ENCODE measurements at regions not wholly inside any gene's neighbourhood (a gene's known extent, or its start where the extent isn't known, plus 50 kb on each side); places are given as distances from the start of the nearest gene placed in this dataset.

DNA sequence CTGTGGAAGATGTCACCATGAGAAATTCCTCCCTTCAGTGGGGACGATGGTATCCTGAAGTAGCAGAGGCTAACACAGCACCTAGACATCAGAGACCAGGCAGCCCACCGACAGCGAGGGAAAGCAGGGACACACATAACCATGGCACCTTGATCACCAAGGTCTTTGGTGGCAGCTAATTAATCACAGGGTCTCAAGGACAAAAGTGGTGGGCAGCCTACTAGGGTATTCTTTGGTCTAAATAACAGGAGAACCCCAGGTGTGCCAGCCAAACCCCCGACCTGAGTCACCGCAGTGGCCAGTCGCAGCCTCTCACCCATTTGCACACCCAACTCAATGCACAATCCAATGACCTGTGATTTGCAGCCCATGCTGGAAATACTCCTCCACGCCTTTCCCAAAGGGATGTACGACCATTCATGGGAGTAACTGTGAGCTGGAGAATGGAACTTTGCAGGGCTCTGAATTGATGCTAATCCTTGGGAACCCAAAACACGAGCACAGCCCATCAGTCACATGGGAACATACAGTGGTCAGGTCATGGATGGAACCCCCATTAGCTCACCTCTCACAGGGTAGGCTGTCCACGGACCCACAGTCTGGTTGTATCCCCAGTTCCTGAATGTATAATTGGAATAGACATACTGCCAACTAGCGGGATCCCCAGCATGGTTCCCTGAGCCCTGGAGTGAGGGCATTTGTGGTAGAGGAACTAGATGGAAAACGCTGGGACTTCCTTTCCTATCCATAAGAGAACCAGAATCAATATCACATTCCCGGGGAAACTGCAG, 58.7 kb upstream of the C14orf180 start:
- no peaks in the 10 kb centered on the region for H3K4me1 ChIP-seq
- H3K27me3 ChIP-seq, result no peaks in the 10 kb centered on the region
- no peak overlapping the region for H3K27ac ChIP-seq
- H3K4me3 ChIP-seq, result no peak overlapping the region
- DNase-seq, result no peak
- no peaks in the 10 kb centered on the region for H3K9me3 ChIP-seq (replicated peaks)
- H3K36me3 ChIP-seq, result no peaks in the 10 kb centered on the region

DNA sequence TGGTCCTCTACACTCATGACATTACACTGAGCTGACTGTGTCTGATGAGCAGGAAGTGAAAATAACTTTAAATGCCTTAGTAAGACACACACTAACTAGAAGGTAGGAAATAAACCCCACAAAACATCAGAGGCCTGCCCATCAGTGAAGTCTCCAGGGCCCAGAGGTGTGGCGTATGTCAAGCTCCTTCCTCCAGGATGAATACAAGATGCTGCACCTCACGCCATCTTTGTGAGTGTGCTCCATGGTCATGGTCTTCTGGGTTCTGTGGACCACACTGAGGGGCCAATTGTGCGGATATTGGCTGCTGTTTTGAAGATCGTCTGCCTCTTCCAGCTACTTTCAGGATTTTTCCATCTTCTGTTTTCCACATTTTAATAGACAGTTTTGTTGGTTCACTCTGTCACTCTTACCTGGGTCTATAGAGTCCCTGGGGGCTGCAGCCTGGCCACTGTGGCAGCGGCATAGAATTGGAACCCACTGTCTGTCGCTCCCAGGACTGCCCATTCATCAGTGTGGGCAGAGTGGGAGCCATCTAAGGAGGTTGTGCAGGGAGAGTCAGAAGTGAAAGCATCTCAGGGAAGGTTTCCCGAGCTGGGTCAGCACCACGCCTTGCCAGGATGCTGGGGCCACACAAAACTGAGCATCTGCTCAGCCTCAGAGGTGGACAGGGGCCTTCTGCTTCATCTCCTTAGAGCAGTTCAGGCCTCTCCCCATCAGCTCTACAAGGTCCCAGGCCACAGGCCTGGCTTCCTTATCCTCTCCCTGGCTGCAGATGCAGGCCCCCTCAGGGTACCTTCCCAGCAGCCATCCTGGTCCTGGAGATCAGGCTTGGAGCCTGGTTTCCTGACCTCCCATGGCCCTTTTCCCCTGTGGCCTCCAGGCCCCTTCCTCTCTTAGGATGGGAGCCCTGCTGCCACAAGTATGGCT, 57.5 kb upstream of the C14orf180 start:
- DNase-seq, result no peak
- H3K4me1 ChIP-seq, result no peaks in the 10 kb centered on the region
- no peaks in the 10 kb centered on the region for H3K27me3 ChIP-seq
- no peak overlapping the region for H3K27ac ChIP-seq
- no peaks in the 10 kb centered on the region for H3K36me3 ChIP-seq
- no peak overlapping the region for H3K4me3 ChIP-seq
- H3K9me3 ChIP-seq (replicated peaks), result no peaks in the 10 kb centered on the region

DNA sequence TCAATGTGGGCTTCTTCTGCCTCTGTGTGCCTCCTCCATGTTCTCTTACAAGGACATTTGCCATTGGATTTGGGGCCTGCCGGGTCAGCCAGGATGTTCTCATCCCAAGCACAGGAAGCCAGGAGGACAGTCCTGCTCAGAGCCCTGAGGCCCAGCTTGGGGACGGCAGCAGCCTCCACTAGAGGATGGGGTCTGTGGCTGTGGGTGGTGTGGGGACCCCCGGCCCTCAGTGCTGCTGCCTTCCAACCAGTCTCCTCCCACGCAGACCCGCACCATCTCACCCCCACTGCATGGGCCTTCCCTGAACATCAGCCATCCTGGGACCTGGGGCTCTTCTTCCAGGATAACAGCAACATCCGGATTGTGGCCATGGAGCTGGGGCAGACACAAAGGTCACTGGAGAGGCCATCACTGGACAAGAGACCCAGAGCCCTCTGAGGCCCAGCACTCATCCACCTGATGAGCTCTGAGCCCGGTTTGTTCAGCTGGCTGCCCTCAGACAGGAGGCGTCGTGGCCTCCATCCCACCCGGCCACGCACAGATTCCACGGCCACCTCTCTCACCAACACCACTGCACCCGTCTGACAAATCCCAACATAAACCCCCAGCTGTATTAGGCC, 56.5 kb upstream of the C14orf180 start:
- H3K36me3 ChIP-seq, result no peaks in the 10 kb centered on the region
- H3K4me3 ChIP-seq, result no peak overlapping the region
- no peaks in the 10 kb centered on the region; the same call in 1 of the 2 replicates for H3K9me3 ChIP-seq (replicated peaks)
- no peak for DNase-seq
- H3K27ac ChIP-seq, result no peak overlapping the region
- H3K27me3 ChIP-seq, result no peaks in the 10 kb centered on the region
- no peaks in the 10 kb centered on the region for H3K4me1 ChIP-seq

DNA sequence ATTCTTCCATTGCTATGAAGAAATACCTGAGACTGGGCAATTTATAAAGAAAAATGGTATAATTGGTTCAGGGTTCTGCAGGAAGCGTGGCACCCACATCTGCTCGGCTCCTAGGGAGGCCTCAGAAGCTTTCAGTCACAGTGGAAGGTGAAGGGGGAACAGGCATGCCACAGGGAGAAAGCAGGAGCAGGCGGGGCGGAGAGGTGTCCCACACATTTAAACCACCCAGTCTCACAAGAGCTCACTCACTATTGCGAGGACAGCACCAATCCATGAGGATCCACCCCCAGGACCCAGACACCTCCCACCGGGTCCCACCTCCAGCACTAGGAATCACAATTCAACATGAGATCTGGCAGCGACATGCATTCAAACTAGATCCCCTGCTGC, 56.0 kb upstream of the C14orf180 start:
- Histone ChIP-seq H3K4me3 (no peak overlapping the region), H3K36me3 (no peaks in the 10 kb centered on the region), H3K9me3 (replicated peaks) (no peaks in the 10 kb centered on the region; the same call in 1 of the 2 replicates), H3K27me3 (no peaks in the 10 kb centered on the region), H3K27ac (no peak overlapping the region), H3K4me1 (no peaks in the 10 kb centered on the region)
- DNase-seq, result no peak

DNA sequence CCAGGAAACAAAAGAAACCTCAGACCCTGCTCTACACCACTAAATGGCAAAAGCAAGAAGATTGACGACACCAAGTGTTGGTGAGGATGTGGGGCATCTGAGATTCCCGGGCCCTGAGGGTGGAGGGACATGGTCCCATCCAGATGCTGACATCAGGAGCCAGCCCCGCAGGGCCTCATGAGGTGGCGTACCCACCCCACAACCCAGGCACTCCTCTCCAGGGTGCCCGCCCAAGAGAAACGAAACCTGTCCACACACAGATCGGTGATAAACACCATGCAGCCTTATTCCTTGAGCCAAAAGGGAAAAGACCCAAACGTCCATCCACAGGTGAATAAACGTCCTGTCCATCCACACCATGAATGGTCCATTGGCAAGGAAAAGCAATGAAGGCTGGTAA, 54.8 kb upstream of the C14orf180 start:
- no peak overlapping the region for H3K4me3 ChIP-seq
- no peaks in the 10 kb centered on the region for H3K27me3 ChIP-seq
- H3K9me3 ChIP-seq (replicated peaks), result no peaks in the 10 kb centered on the region; the same call in 1 of the 2 replicates
- no peak overlapping the region for H3K27ac ChIP-seq
- H3K4me1 ChIP-seq, result no peaks in the 10 kb centered on the region
- H3K36me3 ChIP-seq, result no peaks in the 10 kb centered on the region
- peak in 1 of 2 experiments; percentile 23 for DNase-seq

DNA sequence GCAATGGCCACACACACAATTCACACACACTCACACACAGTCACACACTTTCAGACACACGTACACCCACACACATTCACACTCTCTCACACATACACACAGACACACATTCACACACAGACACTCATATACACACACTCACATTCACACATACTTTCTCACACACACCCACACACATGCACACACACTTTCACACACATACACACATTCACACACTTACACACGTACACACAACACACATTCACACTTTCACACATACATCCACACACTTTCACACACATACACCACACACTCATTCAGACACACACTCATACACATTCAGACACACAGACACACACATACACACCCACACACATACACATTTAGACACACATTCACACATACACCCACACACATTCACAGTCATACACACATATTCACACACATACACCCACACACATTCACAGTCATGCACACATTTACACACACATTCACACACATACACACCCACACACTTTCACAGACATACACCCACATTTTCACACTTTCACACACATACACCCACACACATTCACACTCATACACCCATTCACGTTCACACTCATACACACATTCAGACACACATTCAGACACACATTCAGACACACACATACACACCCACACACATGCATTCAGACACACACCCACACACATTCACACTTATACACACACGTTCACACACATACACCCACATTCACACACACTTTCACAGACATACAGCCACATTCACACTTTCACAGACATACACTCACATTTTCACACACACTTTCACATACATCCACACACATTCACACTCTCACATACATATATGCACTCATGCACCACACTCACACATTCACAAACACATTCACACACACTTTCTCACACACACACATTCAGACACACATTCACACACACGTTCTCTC, 52.6 kb upstream of the C14orf180 start:
- DNase-seq, result no peak
- Histone ChIP-seq H3K27ac (no peak overlapping the region), H3K36me3 (no peaks in the 10 kb centered on the region), H3K4me1 (no peaks in the 10 kb centered on the region), H3K27me3 (no peaks in the 10 kb centered on the region), H3K4me3 (no peak overlapping the region), H3K9me3 (replicated peaks) (no peaks in the 10 kb centered on the region; the same call in 1 of the 2 replicates)

DNA sequence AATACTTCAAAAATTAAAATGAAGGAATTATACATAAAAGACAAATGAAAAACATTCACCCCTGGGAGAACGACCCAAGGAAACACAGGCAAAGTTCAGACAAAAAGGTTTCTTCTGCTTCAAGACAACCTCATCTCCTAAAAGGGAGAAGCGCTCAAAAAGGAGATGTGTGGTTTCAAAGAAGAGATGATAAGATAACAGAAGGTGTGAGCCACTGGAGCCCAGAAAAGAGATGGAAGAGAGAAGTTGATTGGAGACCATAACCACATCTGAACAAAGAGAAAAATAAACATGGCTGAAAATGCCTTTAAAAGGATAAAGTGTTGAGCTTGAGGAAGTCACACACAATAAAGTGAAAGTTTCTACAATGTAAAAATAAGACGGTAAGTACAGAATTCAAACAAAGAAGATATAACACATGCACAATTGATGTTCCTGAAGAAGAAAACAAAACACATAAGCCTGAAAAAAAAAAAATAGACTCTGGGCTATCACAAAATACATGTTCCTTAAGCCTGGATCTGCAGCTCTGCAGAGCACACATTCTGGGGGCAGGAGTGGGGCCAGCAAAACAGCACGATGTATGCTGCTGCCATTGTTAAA, 51.6 kb upstream of the C14orf180 start:
- DNase-seq, result no peak
- Histone ChIP-seq H3K27ac (no peak overlapping the region), H3K36me3 (no peaks in the 10 kb centered on the region), H3K9me3 (replicated peaks) (no peaks in the 10 kb centered on the region; the same call in 1 of the 2 replicates), H3K27me3 (no peaks in the 10 kb centered on the region), H3K4me3 (no peak overlapping the region), H3K4me1 (no peaks in the 10 kb centered on the region)

DNA sequence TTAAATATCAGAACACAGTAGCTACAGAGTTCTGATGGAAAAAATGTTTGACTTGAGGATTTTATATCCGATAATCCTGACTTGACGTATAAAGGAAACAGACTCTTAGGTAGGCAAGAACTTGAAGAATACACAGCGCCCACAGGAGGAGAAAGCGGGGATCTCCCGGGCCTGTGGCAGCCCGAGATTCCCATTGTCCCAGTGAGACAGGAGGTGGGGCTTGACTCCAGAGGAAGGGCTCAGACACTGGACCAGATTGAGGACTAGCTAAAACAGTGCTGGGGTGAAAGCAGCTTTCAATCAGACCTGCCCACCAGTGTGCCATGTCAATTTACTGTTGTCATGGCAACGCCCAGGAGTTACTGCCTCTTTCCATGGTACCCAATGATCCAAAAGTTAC, 51.1 kb upstream of the C14orf180 start:
- DNase-seq, result no peak
- H3K27me3 ChIP-seq, result no peaks in the 10 kb centered on the region
- no peak overlapping the region for H3K4me3 ChIP-seq
- no peaks in the 10 kb centered on the region for H3K36me3 ChIP-seq
- no peak overlapping the region for H3K27ac ChIP-seq
- no peaks in the 10 kb centered on the region for H3K4me1 ChIP-seq
- H3K9me3 ChIP-seq (replicated peaks), result no peaks in the 10 kb centered on the region; the same call in 1 of the 2 replicates

Measured in SJCRH30 (cell line).